Neural progenitor cell (in vitro differentiated cells): ENCODE measurements at regions not wholly inside any gene's neighbourhood (a gene's known extent, or its start where the extent isn't known, plus 50 kb on each side); places are given as distances from the start of the nearest gene placed in this dataset.

Experiments
- EZH2phosphoT487 ChIP-seq: fragments of 200-600 bp; sonication (generic); IDR thresholded peaks from 2 replicates; pipeline ENCODE4 v1.6.1; 2017; ENCODE audit warnings: antibody characterized with exemption
- TF ChIP-seq, protein P1 (sequence below): fragments of 200-600 bp; sonication (generic); IDR thresholded peaks from 2 replicates; pipeline ENCODE4 v1.5.1; 2017; ENCODE audit warnings: antibody characterized with exemption, mild to moderate bottlenecking

GRCh38 chr13:79861731-79862130 lies 380.8 kb downstream of the NDFIP2 start:
- TF ChIP-seq, protein P1, sequence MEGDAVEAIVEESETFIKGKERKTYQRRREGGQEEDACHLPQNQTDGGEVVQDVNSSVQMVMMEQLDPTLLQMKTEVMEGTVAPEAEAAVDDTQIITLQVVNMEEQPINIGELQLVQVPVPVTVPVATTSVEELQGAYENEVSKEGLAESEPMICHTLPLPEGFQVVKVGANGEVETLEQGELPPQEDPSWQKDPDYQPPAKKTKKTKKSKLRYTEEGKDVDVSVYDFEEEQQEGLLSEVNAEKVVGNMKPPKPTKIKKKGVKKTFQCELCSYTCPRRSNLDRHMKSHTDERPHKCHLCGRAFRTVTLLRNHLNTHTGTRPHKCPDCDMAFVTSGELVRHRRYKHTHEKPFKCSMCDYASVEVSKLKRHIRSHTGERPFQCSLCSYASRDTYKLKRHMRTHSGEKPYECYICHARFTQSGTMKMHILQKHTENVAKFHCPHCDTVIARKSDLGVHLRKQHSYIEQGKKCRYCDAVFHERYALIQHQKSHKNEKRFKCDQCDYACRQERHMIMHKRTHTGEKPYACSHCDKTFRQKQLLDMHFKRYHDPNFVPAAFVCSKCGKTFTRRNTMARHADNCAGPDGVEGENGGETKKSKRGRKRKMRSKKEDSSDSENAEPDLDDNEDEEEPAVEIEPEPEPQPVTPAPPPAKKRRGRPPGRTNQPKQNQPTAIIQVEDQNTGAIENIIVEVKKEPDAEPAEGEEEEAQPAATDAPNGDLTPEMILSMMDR = no peak
- TF ChIP-seq EZH2phosphoT487 = no peak
